ENCODE measurements at regions not wholly inside any gene's neighbourhood (a gene's known extent, or its start where the extent isn't known, plus 50 kb on each side); places are given as distances from the start of the nearest gene placed in this dataset.

DNA sequence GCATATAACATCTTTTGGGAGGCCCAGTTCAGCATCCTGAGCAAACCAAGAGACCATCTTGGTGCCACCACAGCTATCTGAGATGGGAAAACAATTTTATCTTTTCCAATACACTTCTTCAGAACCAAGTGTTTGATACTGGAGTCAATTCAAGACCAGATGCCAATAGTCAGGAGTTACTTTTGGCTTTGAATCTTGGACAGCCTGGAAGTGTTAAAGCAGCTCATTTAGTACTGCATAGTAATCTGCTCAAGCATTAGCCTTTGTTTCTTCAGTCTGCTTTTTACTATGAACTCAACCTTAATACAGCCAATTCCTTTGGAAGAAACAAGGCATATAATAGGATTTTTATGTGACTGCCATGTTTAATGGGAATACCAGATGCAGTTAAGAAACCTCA, 81.9 kb upstream of the TSPAN8 start:
- DNase-seq (no peak), ATAC-seq (no peak)
- no peak for TF ChIP-seq CTCF (IDR thresholded peaks at IDR 0.05)
- no peak for TF ChIP-seq POLR2A (IDR thresholded peaks at IDR 0.05)
- H3K4me3 ChIP-seq = no peak overlapping the region
- no peaks in the 10 kb centered on the region for H3K4me1 ChIP-seq
- intact Hi-C loops (cut with DNase I) = no loop called here
- peaks cover 0 to 5% (median 0%) of the 10 kb centered on the region in 12 donors for H3K9me3 ChIP-seq
- H3K27me3 ChIP-seq = no peaks in the 10 kb centered on the region
- no peak overlapping the region for H3K27ac ChIP-seq
- no peaks in the 10 kb centered on the region for H3K36me3 ChIP-seq

GRCh38 chr12:71237128-71237527, 79.3 kb upstream of the TSPAN8 start:
- no peak for ATAC-seq
- H3K36me3 ChIP-seq = no peaks in the 10 kb centered on the region
- peaks cover 0 to 5% (median 0%) of the 10 kb centered on the region in 12 donors for H3K9me3 ChIP-seq
- no peak overlapping the region for H3K4me3 ChIP-seq
- H3K27me3 ChIP-seq = no peaks in the 10 kb centered on the region
- H3K27ac ChIP-seq = no peak overlapping the region
- WGBS, 4 donors = 87 to 95% (median 94%) methylated on average over 4 of the region's 4 CpGs
- intact Hi-C loops (cut with DNase I) = no loop called here
- TF ChIP-seq CTCF (IDR thresholded peaks at IDR 0.05) = no peak
- H3K4me1 ChIP-seq = no peaks in the 10 kb centered on the region
- no peak for DNase-seq

DNA sequence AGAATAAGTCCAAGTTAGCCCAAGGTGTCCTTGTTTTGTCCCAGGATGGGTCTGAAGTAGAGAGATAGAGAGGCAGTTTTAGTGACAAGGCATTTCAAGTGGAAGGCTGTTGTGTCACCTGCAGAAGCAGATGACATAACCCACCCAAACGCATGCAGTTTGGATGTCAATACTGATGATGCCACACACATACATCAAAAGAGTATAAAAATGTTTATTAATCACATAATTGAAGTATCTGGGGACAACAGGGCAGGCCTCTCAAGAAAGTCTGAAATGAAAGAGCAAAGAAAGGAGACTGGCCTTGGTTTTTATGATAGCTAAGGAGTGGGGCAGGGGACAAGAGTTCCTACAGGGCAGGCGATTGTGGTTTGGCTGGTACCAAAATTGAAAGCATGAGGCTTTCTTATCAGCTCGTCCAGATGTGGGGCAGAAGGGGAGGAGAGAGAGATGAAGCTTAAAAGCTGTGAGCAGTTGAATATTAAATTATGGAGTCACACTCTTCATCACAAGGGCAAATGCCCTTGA, 78.4 kb upstream of the TSPAN8 start:
- Histone ChIP-seq H3K4me1 (no peaks in the 10 kb centered on the region), H3K27ac (no peak overlapping the region), H3K9me3 (peaks cover 0 to 3% (median 0%) of the 10 kb centered on the region in 12 donors), H3K36me3 (no peaks in the 10 kb centered on the region), H3K27me3 (no peaks in the 10 kb centered on the region), H3K4me3 (no peak overlapping the region)
- ATAC-seq (no peak), DNase-seq (no peak)
- intact Hi-C loops (cut with DNase I) = no loop called here
- no peak for TF ChIP-seq POLR2A (IDR thresholded peaks at IDR 0.05)
- 60 to 72% (median 63%) methylated on average over 3 of the region's 3 CpGs for WGBS, 4 donors

DNA sequence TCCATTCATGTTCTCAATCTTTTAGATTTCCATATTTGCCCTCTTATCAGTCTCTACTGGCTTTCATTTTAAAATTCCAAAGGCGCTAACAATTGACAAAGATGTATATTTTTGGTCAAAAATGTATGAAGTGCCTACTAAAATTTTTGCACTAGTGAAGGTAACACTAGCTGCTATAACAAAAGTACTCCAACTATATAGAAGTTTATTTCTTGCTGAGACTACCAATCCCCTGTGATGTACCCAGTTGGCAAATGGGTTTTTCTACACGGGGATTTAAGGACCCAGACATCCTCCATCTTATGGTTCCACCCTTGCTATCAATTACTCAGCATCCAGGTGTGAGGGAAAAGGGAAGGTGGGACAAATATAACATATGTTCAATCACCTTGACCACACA, 75.3 kb upstream of the TSPAN8 start:
- no peak overlapping the region for H3K27ac ChIP-seq
- ATAC-seq (no peak), DNase-seq (no peak)
- no peaks in the 10 kb centered on the region for H3K36me3 ChIP-seq
- H3K9me3 ChIP-seq = no peaks in the 10 kb centered on the region
- intact Hi-C loops (cut with DNase I) = no loop called here
- H3K4me1 ChIP-seq = no peaks in the 10 kb centered on the region
- 75 to 84% (median 79%) methylated on average over 2 of the region's 2 CpGs for WGBS, 4 donors
- TF ChIP-seq CTCF (IDR thresholded peaks at IDR 0.05) = no peak
- no peak for TF ChIP-seq POLR2A (IDR thresholded peaks at IDR 0.05)
- no peak overlapping the region for H3K4me3 ChIP-seq
- no peaks in the 10 kb centered on the region for H3K27me3 ChIP-seq

- H3K9me3 ChIP-seq = no peaks in the 10 kb centered on the region
- H3K27me3 ChIP-seq = no peaks in the 10 kb centered on the region
- no peak overlapping the region for H3K27ac ChIP-seq
- no peaks in the 10 kb centered on the region for H3K36me3 ChIP-seq
- DNase-seq (no peak), ATAC-seq (no peak)
- no peaks in the 10 kb centered on the region for H3K4me1 ChIP-seq
- no peak for TF ChIP-seq POLR2A (IDR thresholded peaks at IDR 0.05)
- no peak for TF ChIP-seq CTCF (IDR thresholded peaks at IDR 0.05)
- H3K4me3 ChIP-seq = no peak overlapping the region
- intact Hi-C loops (cut with DNase I) = no loop called here
Measured at GRCh38 chr12:71230542-71230941, 72.7 kb upstream of the TSPAN8 start.
